DLD1 (cell line): ENCODE measurements at regions not wholly inside any gene's neighbourhood (a gene's known extent, or its start where the extent isn't known, plus 50 kb on each side); places are given as distances from the start of the nearest gene placed in this dataset.

Source experiments
- in situ Hi-C: cut with HindIII; loops from 2 replicates; pipeline ENCODE4 v1.10.0; 2017; ENCODE audit warnings: low sequenced_read_pairs

GRCh38 chr17:68665373-68665772, 64.2 kb upstream of the FAM20A start:
- in situ Hi-C loops: no loop called here

- in situ Hi-C loops: no loop called here
Measured at GRCh38 chr17:68662479-68662878, 61.3 kb upstream of the FAM20A start.

GRCh38 chr17:68662037-68662432, 60.9 kb upstream of the FAM20A start:
- in situ Hi-C loops: no loop called here

- in situ Hi-C loops: no loop called here
Measured at GRCh38 chr17:68661265-68662036, 60.3 kb upstream of the FAM20A start.

- in situ Hi-C loops: no loop called here
Measured at GRCh38 chr17:68660302-68660701, 59.1 kb upstream of the FAM20A start.

- in situ Hi-C loops: no loop called here
Measured at GRCh38 chr17:68658999-68659780, 58.0 kb upstream of the FAM20A start.

GRCh38 chr17:68657576-68657975, 56.4 kb upstream of the FAM20A start:
- in situ Hi-C loops: no loop called here

- in situ Hi-C loops: no loop called here
Measured at GRCh38 chr17:68657166-68657565, 56.0 kb upstream of the FAM20A start.

GRCh38 chr17:68656666-68657065, 55.5 kb upstream of the FAM20A start:
- in situ Hi-C loops: no loop called here
